Lower leg skin (tissue), 3 donors: ENCODE measurements at regions not wholly inside any gene's neighbourhood (a gene's known extent, or its start where the extent isn't known, plus 50 kb on each side); places are given as distances from the start of the nearest gene placed in this dataset.

Experiments
- POLR2A ChIP-seq, 2 donors: fragments of 450-650 bp; IDR thresholded peaks; one replicate each; pipeline ENCODE4 v1.6.1; 2016 to 2017; ENCODE audit warnings: antibody characterized with exemption in 2 of 2, mild to moderate bottlenecking in 1 of 2, moderate library complexity in 1 of 2
- TF ChIP-seq, protein P1 (sequence below), 3 donors: fragments of 450-650 bp; IDR thresholded peaks; one replicate each; pipeline ENCODE4 v1.5.1; 2016; ENCODE audit warnings: antibody characterized with exemption in 3 of 3, mild to moderate bottlenecking in 3 of 3, moderate library complexity in 2 of 3

GRCh38 chr20:7352165-7352564, 584.7 kb downstream of the BMP2 start:
- TF ChIP-seq, protein P1, sequence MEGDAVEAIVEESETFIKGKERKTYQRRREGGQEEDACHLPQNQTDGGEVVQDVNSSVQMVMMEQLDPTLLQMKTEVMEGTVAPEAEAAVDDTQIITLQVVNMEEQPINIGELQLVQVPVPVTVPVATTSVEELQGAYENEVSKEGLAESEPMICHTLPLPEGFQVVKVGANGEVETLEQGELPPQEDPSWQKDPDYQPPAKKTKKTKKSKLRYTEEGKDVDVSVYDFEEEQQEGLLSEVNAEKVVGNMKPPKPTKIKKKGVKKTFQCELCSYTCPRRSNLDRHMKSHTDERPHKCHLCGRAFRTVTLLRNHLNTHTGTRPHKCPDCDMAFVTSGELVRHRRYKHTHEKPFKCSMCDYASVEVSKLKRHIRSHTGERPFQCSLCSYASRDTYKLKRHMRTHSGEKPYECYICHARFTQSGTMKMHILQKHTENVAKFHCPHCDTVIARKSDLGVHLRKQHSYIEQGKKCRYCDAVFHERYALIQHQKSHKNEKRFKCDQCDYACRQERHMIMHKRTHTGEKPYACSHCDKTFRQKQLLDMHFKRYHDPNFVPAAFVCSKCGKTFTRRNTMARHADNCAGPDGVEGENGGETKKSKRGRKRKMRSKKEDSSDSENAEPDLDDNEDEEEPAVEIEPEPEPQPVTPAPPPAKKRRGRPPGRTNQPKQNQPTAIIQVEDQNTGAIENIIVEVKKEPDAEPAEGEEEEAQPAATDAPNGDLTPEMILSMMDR (IDR thresholded peaks at IDR 0.05) = no peak
- no peak for TF ChIP-seq POLR2A (IDR thresholded peaks at IDR 0.05)
